ENCODE measurements at regions not wholly inside any gene's neighbourhood (a gene's known extent, or its start where the extent isn't known, plus 50 kb on each side); places are given as distances from the start of the nearest gene placed in this dataset.
"Not testable (repeated sequence)": the region's sequence is repeated elsewhere in the genome, so short reads cannot be mapped to it uniquely, and the experiment has no call there.

- Mint-ChIP-seq H3K9me3 (ENCODE audit: unreplicated experiment) (no peaks in the 10 kb centered on the region), H3K4me3 (ENCODE audit: unreplicated experiment) (no peak overlapping the region), H3K4me1 (ENCODE audit: low read depth, unreplicated experiment) (no peaks in the 10 kb centered on the region), H3K27me3 (ENCODE audit: unreplicated experiment) (no peaks in the 10 kb centered on the region), H3K36me3 (ENCODE audit: unreplicated experiment) (no peaks in the 10 kb centered on the region), H3K27ac (ENCODE audit: unreplicated experiment) (no peak overlapping the region)
- DNase-seq, result no peak
- no peak for TF ChIP-seq CTCF (IDR thresholded peaks at IDR 0.05; ENCODE audit: partially characterized antibody, unreplicated experiment)
Measured at GRCh38 chr2:228522276-228522675, 340.8 kb upstream of the SPHKAP start.

GRCh38 chr2:228519561-228519960 is 338.1 kb upstream of the SPHKAP start:
- DNase-seq, result no peak
- Mint-ChIP-seq H3K4me1 (ENCODE audit: low read depth, unreplicated experiment) (no peaks in the 10 kb centered on the region), H3K4me3 (ENCODE audit: unreplicated experiment) (no peak overlapping the region), H3K27ac (ENCODE audit: unreplicated experiment) (no peak overlapping the region), H3K9me3 (ENCODE audit: unreplicated experiment) (no peaks in the 10 kb centered on the region), H3K27me3 (ENCODE audit: unreplicated experiment) (no peaks in the 10 kb centered on the region), H3K36me3 (ENCODE audit: unreplicated experiment) (no peaks in the 10 kb centered on the region)
- TF ChIP-seq CTCF (IDR thresholded peaks at IDR 0.05; ENCODE audit: partially characterized antibody, unreplicated experiment), result no peak

- Mint-ChIP-seq H3K4me3 (ENCODE audit: unreplicated experiment) (no peak overlapping the region), H3K27ac (ENCODE audit: unreplicated experiment) (no peak overlapping the region), H3K27me3 (ENCODE audit: unreplicated experiment) (no peaks in the 10 kb centered on the region), H3K9me3 (ENCODE audit: unreplicated experiment) (no peaks in the 10 kb centered on the region), H3K36me3 (ENCODE audit: unreplicated experiment) (no peaks in the 10 kb centered on the region), H3K4me1 (ENCODE audit: low read depth, unreplicated experiment) (no peaks in the 10 kb centered on the region)
- TF ChIP-seq CTCF (IDR thresholded peaks at IDR 0.05; ENCODE audit: partially characterized antibody, unreplicated experiment), result no peak
- no peak for DNase-seq
Measured at GRCh38 chr2:228516019-228516418, 334.5 kb upstream of the SPHKAP start.

- H3K9me3 Mint-ChIP-seq (ENCODE audit: unreplicated experiment); DNase-seq; H3K27ac Mint-ChIP-seq (ENCODE audit: unreplicated experiment); H3K4me3 Mint-ChIP-seq (ENCODE audit: unreplicated experiment); H3K4me1 Mint-ChIP-seq (ENCODE audit: low read depth, unreplicated experiment); H3K36me3 Mint-ChIP-seq (ENCODE audit: unreplicated experiment); H3K27me3 Mint-ChIP-seq (ENCODE audit: unreplicated experiment): not testable (repeated sequence)
Measured at GRCh38 chr2:228513480-228513879, 332.0 kb upstream of the SPHKAP start.

GRCh38 chr2:228509021-228509420 is 327.5 kb upstream of the SPHKAP start:
- Mint-ChIP-seq H3K4me3 (ENCODE audit: unreplicated experiment) (no peak overlapping the region), H3K27me3 (ENCODE audit: unreplicated experiment) (no peaks in the 10 kb centered on the region), H3K4me1 (ENCODE audit: low read depth, unreplicated experiment) (no peaks in the 10 kb centered on the region), H3K9me3 (ENCODE audit: unreplicated experiment) (peaks cover 3% of the 10 kb centered on the region), H3K27ac (ENCODE audit: unreplicated experiment) (no peak overlapping the region), H3K36me3 (ENCODE audit: unreplicated experiment) (no peaks in the 10 kb centered on the region)
- TF ChIP-seq CTCF (IDR thresholded peaks at IDR 0.05; ENCODE audit: partially characterized antibody, unreplicated experiment), result no peak
- DNase-seq, result no peak

GRCh38 chr2:228507870-228508269 is 326.4 kb upstream of the SPHKAP start:
- Mint-ChIP-seq H3K27ac (ENCODE audit: unreplicated experiment) (no peak overlapping the region), H3K4me3 (ENCODE audit: unreplicated experiment) (no peak overlapping the region), H3K27me3 (ENCODE audit: unreplicated experiment) (no peaks in the 10 kb centered on the region), H3K4me1 (ENCODE audit: low read depth, unreplicated experiment) (no peaks in the 10 kb centered on the region), H3K36me3 (ENCODE audit: unreplicated experiment) (no peaks in the 10 kb centered on the region), H3K9me3 (ENCODE audit: unreplicated experiment) (peaks cover 3% of the 10 kb centered on the region)
- DNase-seq, result no peak
- TF ChIP-seq CTCF (IDR thresholded peaks at IDR 0.05; ENCODE audit: partially characterized antibody, unreplicated experiment), result no peak
